ENCODE measurements at regions not wholly inside any gene's neighbourhood (a gene's known extent, or its start where the extent isn't known, plus 50 kb on each side); places are given as distances from the start of the nearest gene placed in this dataset.

GRCh38 chr3:94356581-94356980, 293.7 kb downstream of the NSUN3 start:
- no peak for TF ChIP-seq CTCF (IDR thresholded peaks at IDR 0.05)
- no peak for TF ChIP-seq FOXP1 (CRISPR knock-in tag; IDR thresholded peaks at IDR 0.05; ENCODE audit: borderline replicate concordance)
- no peak for TF ChIP-seq ZNF219 (CRISPR knock-in tag; IDR thresholded peaks at IDR 0.05; ENCODE audit: borderline replicate concordance)
- TF ChIP-seq GRHL2 (CRISPR knock-in tag; IDR thresholded peaks at IDR 0.05; ENCODE audit: insufficient replicate concordance, severe bottlenecking), result no peak

Measured in WTC11 (cell line).